Epidermal melanocyte (primary cell): ENCODE measurements at regions not wholly inside any gene's neighbourhood (a gene's known extent, or its start where the extent isn't known, plus 50 kb on each side); places are given as distances from the start of the nearest gene placed in this dataset.
"Not testable (repeated sequence)": the region's sequence is repeated elsewhere in the genome, so short reads cannot be mapped to it uniquely, and the experiment has no call there.

Experiments
- DNase-seq: peaks from one replicate; pipeline ENCODE4 v3.0.0; 2011; ENCODE audit warnings: low spot score; ENCODE audit not compliant: insufficient read length

DNA sequence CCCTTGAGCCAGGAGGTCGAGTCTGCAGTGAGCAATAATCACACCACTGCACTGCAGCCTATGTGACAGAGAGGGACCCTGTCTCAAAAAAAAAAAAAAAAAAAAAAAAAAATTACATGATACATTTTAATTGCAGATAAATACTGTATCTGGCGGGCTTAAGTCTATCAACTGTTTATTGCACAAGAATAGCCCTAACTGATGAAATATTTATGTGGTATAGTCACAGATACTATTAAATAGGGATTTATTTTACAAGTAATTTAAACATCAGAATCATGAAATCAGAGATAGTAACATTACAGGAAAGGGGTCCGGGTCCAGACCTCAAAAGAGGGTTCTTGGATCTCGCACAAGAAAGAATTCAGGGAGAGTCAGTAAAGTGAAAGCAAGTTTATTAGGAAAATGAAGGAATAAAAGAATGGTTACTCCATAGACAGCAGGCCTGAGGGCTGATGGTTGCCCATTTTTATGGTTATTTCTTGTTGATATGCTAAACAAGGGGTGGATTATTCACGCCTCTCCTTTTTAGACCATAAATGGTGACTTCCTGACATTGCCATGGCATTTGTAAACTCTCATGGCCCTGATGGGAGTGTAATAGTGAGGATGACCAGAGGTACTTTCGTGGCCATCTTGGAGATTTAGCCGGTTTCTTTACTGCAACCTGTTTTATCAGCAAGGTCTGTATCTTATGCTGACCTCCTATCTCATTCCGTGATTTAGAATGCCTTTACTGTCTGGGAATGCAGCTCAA is 166.6 kb downstream of the PMAIP1 start:
- DNase-seq: no peak

DNA sequence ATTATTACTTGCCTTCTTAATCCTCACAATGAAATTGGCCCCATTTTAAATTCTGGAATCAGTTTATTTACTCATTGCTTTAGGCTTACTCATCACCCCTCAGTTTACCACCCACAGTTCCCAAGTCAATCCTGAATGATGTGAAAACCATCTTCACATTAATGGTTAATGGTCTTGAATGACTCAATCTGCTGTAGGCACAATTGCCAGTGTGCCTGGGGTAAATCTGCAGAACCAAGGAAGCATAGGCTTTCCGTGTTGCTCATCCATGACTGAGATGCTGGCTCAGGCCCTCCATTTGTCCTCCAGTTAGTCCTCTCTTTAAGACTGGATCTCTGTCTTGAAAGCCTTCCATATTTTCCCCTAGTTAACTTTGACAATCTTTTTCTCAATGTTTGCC is 164.5 kb downstream of the PMAIP1 start:
- DNase-seq: no peak

DNA sequence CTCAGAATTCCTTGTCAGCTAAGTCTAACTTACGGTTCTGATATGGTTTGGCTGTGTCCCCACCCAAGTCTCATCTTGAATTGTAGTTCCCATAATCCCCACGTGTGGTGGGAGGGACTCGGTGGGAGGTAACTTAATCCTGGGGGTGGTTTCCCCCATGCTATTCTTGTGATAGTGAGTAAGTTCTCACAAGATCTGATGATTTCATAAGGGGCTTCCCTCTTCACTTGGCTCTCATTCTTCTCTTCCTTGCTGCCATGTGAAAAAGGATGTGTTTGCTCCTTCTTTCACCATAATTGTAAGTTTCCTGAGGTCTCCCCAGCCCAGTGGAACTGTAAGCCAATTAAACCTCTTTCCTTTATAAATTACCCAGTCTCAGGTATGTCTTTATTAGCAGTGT is 163.0 kb downstream of the PMAIP1 start:
- not testable (repeated sequence) for DNase-seq

DNA sequence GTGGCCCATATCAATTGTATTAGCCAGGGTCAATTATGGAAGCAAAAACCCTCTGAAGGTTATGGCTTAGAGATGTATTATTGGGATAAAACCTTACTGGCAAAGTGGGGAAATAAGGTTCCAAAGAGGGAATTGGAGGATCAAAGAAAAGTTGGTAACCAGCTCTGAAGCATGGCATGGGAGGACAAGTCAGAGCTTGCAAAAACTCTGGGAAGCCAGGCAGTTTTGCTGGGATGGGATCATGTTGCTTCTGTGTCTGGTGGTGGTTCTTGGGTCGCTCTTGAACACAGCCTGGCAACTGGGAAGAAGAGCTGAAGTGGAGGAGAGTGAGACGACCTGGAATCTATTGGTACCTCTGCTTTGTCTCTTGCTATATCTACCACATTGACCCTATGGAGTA is 162.6 kb downstream of the PMAIP1 start:
- DNase-seq: no peak

DNA sequence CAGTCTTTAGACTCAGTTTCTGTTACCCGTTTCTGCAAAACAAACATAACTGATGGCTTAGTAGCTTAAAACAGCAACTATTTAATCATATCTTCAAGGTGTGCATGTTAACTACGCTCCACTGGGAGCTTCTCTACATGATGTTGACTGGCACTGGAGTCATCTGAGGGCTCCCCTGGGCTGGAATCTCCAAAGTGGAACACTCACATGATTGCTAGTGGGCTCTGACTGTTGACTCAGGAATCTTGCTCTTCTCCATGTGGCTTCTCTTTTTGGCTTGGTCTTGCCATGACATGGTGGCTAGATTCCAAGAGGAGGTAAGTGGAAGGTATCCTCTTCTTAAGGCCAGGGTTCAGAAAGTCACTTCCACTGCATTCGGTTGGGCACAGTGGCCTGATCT is 160.8 kb downstream of the PMAIP1 start:
- DNase-seq: no peak

DNA sequence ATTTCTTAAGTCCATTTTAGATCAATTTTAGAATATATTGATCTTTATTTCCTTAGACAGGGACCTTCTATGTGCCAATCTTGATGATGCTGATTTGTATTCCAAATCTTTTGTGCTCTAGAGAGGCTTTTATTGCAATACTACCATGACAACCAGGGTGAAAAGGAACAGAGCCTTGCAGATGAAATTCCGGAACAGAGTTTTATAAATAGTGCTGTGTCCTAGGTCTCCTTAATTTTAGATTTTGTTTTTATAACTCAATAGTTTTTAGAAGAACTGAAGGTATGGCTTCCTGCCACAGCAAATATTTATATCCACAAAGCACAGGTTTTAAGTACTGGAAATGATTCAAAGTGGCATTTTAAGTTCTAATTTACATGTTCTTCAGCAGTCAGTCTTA is 160.2 kb downstream of the PMAIP1 start:
- no peak for DNase-seq

DNA sequence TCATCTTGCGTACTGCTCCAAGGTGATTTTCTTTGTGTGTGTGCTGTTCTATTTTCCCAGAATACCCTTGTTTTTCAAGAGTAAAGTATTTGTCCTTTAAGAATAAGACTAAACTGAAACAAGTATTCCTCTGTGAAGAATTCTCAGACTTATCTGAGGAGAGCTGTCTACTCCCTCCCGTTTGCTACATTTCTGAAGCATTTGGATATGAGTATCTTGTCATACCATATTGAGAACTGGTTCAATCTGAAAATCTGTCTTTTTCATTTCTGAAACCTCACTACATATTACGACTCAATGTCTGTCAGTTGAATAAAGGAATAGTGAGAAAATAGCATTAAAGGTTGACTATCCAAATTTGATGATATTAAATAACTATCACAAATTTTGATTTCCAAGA is 159.4 kb downstream of the PMAIP1 start:
- no peak for DNase-seq

DNA sequence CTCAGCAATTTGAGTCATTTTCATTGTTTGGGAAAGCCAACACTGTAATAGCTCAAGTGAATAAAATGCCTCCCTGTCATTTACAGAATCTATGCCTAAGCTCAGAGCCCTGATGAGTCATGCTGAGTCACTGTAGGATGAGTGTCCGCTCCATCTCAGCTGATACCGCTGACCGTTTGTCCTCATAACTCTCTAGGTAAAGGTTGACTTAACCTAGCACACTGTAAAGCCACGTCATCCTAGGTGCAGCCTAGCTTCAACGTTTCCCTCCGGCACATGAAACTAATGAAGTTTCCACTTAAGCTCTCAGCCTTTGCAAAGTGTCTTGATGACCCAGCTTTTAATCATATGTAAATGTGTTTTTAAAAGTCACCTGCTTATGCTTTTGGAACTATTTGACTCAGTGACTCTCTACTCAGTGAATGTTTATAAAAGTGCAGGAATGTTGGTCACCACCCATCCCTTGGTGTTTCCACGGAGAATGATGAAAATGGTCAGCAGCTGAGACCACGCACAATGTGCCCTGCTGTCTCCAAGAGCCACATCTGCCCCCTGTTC is 154.0 kb downstream of the PMAIP1 start:
- peak; percentile 33 for DNase-seq

DNA sequence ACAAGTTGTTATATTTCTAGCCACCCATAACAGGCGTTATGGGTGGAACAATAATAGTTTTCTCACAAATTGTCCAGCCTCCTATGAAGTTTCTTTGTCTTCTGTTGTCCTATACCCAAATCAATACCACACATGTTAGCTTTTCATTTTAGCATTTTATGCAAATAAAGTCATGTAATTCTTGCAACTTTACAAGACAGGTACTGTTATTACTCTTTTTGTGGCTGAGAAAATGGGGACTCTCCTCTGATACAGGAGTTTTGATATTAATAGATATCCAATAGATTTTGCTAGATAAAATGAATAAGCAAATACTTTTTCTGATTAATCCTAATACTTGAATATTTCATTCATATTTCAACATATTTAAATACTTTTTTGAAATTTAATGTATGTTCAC is 151.0 kb downstream of the PMAIP1 start:
- DNase-seq: no peak

DNA sequence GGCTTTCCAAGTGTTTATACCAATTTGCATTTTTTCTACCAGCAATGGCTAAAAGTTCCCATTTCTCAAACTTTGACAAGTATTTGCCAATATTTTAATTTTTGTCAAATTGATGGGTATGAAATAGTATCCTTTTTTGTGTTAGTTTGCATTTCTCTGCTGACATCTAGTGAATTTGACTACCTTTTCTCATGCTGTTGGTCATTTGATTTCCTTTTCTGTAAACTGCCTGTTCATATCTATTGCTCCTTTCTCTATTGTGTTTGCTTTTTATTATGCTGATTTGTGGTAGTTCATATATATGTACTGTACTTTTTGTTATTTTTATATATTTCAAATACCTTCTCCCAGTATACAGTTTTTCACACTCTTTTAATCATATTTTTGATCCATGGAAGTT is 149.4 kb downstream of the PMAIP1 start:
- DNase-seq: no peak

DNA sequence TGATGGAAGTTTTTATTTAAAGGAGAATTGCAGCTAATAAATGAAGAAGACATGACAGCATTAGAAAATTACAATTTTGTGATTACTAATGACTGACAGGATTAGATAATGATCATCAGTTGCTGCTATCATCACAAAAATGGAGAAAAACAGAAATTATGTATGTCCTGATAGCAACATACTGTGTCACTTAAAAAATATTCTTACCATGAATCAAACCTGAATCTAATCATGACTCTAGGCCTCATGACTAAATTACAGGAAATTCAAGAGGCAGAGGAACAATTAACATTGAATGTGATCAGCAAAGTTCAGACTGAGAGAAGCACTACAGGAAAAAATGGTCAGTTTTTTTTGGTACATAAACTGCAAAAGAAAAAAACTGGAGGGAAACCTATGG is 147.8 kb downstream of the PMAIP1 start:
- DNase-seq: no peak

DNA sequence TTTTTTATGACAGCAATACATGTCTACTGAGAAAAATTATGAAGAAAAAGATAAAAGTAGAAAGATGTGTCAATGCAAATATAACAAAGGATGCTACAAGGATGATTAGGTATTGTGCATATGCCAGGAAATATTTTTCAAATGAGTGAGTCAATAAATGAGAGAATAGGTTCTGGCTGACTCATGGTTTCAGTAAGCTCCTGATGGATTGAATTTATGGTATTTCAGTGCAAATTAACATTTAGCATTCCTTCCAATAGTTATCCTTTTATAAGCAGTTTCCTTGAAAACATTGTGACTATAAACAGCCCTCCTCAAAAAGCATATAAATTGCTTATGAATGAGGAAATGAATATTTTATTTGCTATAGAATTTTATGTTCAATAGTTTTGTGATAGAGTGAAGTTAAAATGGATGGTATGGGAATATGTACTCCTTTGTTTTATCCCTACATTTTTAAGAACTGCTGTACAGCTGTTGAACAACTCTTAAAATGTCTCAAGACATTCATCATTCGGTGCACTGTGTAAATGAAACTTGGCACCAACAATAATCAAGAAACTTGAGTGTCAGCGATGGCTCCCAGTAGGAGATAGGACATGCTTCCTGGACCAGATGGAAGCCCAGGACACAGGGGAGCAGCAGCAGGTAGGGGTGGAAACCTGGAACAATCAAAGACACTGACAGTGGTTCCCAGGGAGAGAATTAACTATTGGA is 144.7 kb downstream of the PMAIP1 start:
- no peak for DNase-seq

DNA sequence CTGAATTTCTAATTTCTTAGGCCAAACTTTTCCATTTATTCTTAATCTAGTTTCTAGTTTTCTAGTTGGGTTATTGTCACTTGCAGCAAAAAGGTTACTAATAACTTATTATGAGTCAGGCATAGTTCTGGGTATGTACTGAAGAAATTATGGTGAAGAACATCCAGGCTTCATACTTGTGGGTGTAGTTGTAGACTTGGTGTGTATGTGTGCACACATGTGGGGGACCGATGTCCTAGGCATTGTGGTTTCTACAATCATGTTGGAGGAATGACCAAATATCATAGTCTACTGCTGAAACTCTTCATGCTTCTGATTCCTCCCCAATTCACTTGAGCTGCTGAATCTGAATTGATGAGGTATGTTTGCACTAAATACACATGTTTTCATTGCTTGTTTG is 141.2 kb downstream of the PMAIP1 start:
- no peak for DNase-seq

DNA sequence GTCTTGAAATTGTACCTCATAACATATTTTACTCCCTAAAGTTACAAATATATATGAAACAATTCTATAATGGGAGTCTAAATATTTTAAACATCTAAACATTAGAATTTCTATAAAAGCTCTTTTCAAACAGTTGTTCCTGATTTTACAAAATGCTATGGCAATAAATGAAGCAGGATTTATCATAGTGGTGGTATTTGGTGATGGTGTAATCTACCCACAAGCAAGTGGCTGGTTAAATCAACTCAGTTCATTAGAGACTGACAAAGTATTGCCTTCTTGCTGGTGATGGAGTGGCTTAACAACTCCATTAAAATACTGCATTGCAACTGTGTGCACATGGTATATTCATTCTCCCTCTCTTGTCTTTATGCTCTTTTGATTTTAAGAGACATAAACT is 138.9 kb downstream of the PMAIP1 start:
- DNase-seq: no peak

DNA sequence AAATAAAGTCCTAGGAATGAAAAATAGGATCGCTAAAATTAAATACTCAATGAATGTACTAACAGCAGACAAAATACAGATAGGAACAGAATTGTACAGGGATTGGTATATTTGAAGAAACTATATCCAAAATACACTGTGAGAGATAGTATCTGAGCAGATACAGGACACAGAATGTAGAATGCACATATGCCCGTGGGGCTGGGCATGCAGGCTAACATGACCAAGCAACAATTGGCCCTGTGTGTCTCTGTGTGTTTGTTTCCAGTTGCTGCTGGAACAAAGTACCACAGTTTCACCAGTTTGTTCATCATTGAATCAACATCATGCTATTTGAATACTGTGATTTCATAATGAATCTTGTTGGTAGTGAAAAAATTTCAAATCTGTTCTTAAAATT is 127.6 kb downstream of the PMAIP1 start:
- DNase-seq: no peak

DNA sequence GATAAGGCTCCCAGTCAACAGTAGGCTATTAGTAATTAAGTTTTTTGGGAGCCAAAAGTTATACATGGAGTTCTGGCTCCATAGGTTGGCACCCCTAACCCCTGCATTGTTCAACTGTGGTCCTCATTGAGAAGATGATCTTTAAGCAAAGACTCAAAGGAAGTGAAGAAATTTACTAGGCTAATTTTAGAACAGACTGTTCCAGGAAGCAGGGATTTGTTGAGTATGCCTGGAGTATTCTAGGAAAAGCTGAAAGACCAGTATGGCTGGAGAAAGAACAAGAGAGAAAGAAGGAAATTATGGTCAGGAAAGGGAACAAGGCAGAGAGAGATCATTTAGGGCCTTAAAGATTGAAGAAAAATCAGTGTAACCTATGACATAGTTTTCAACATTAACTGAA is 125.1 kb downstream of the PMAIP1 start:
- DNase-seq: no peak

DNA sequence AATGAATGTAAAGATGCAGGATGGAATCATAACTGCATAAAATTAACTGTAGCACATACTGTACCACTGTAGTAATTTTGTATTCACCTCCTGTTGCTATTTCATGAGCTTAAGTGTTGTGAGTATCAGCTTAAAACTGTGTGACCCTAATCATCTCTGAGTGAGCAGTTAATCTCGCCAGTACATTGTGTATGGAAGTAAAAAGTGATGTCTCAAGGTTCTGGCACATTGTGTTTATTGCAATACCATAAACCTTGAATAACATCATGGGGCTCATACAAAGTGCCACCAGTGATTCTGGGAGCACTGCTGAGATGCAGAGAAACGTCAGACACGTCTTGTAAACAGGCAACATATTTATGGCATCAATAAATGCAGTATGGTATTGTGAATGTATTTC is 124.5 kb downstream of the PMAIP1 start:
- DNase-seq: no peak

DNA sequence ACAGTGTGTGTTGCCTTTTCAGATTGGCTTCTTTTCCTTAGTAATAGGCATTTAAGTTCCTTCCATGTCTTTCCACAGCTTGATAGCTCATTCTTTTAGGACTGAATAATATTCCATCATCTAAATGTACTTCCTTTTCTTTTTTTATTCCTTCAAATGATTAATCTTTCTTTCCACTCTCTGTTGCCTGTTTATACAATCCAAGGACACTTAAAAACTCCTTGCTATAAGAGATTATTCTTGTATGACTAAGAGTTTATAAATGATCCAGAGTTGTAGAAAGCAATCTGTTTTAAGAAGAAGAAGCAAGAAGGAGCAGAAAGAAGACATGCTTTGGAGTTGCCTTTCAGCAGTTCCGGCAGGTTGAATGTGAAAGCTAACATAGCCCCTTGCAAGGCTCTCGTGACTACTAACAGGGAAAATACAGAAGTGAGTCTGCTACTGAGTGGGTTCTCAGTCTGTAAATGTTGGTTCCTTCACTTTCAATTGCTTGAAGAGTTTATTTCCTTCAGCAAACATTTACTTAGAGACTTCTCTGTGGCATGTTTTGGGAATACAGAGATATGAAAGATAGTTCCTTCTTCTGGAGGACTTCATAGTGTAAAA is 123.0 kb downstream of the PMAIP1 start:
- DNase-seq: no peak

DNA sequence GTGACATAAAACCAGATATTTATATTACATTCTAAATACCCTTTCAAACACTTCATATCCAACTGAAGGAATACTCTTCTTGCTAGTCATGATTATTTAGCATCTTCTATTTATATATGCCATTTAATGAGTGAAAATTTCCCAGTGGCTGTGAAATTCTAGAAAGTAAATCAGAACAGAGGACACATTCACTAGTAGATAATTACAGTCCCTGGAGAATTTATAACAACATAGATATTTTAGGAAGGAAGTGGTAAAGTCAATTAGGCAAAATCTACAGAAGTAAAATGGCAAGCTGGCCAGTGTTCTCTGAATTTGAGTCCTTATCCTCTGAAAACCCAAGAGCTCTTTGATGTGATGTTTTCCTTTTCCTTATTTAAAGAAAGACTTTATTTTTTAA is 121.8 kb downstream of the PMAIP1 start:
- DNase-seq: no peak

DNA sequence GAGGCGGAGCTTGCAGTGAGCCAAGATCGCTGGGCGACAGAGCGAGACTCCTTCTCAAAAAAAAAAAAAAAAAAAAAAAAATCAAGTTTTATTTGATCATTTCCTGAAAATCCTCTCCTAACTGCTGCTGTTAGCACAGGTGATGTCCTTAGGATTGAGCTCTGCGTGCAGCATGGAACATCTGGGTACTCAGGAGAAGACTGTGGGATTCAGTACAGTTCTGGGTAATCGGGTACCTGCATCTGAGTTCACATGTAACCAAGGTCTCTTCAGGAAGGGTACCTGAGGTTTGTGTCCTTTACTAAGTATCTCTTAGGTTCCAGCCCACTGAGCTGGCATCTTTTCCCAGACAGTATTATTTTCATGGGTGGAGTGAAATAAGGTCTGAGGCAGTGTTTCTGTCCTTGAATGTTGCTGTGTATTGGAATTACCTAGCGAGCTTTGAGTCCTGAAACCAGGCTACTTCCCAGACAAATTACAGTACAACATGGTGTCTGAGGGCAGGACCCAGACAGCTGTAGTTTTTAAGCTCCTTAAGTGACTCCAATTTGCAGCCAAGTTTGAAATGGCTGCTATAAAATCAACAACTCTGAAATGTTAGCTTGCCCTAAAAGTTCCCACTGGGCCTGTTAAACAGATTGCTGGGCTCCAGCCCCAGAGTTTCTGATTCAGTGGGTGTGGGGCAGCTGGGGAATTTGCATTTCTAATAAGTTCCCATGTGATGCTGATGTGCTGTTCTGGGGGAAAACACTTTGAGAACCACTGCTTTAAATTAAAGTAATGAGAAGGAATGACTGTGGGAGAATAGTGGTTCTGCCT is 120.5 kb downstream of the PMAIP1 start:
- DNase-seq: no peak

DNA sequence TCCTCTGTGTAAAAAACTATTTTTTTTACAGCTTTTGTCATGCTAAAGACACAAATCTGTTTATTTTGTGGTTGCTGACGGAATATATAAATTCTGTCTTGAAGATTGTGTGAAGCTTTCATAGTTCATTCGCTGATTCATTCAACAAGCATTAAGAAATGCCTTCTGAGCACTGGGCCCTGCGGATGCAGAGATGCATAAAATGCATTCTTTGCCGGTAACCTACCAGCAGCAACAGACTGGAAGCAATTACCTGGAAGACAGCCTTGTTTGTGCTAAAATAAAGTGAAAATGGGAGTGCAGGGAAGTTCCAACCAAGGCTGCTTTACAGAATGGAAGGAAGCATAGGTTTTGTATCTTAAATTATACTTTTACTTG is 119.7 kb downstream of the PMAIP1 start:
- DNase-seq: no peak
